Breast epithelium (tissue), 3 donors: ENCODE measurements at regions not wholly inside any gene's neighbourhood (a gene's known extent, or its start where the extent isn't known, plus 50 kb on each side); places are given as distances from the start of the nearest gene placed in this dataset.

ENCODE experiments used
- POLR2A ChIP-seq: fragments of 450-650 bp; IDR thresholded peaks from one replicate; pipeline ENCODE4 v1.6.1; 2016; ENCODE audit warnings: antibody characterized with exemption, mild to moderate bottlenecking, moderate library complexity
- POLR2AphosphoS5 ChIP-seq, 3 donors: sonication (generic); formaldehyde crosslinking; IDR thresholded peaks; one replicate each; pipeline ENCODE4 v1.6.1; 2017; ENCODE audit warnings: antibody characterized with exemption in 3 of 3
- TF ChIP-seq, protein P1 (sequence below), 3 donors: fragments of 450-650 bp; IDR thresholded peaks; one replicate each; pipeline ENCODE4 v1.5.1; 2016 to 2017; ENCODE audit warnings: antibody characterized with exemption in 3 of 3, mild to moderate bottlenecking in 3 of 3, moderate library complexity in 3 of 3

DNA sequence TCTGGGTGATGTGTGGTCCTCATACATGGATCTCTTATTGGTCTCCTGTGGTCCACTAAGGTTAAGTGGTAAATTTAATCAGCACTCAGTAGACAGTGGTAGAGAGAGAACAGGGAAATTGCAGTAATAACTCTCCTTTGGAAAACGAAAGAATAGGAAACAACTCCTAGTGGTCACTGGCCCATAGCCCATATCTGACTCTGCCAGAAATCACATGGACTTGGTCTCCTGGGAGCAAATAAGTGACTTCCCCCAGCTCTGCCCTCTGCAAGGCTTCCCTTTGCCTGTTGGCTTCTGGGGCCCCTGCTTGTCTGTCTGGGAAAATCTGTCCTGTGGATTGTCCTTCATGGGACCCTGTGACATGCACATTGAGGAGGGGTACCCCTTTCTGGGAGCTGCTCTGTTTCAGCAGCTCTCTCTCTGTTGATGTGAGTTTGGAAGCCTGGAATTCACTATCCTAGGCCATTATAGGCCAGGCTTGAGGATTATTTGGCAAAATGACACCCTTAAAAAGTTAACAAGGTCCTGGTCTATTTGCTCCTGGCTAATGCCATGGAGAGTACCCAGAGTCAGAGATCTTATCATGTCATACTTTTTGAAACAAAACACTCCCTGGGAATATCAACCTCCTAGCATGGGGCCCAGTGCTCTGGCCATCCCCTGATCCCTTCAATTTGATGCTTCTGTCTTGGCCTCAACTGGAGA, 58.0 kb upstream of the HNF1B start:
- TF ChIP-seq POLR2AphosphoS5 (IDR thresholded peaks at IDR 0.05) (no peak), POLR2A (no peak)
- TF ChIP-seq, protein P1, sequence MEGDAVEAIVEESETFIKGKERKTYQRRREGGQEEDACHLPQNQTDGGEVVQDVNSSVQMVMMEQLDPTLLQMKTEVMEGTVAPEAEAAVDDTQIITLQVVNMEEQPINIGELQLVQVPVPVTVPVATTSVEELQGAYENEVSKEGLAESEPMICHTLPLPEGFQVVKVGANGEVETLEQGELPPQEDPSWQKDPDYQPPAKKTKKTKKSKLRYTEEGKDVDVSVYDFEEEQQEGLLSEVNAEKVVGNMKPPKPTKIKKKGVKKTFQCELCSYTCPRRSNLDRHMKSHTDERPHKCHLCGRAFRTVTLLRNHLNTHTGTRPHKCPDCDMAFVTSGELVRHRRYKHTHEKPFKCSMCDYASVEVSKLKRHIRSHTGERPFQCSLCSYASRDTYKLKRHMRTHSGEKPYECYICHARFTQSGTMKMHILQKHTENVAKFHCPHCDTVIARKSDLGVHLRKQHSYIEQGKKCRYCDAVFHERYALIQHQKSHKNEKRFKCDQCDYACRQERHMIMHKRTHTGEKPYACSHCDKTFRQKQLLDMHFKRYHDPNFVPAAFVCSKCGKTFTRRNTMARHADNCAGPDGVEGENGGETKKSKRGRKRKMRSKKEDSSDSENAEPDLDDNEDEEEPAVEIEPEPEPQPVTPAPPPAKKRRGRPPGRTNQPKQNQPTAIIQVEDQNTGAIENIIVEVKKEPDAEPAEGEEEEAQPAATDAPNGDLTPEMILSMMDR (IDR thresholded peaks at IDR 0.05): no peak
